Caco-2 (cell line): ENCODE measurements at regions not wholly inside any gene's neighbourhood (a gene's known extent, or its start where the extent isn't known, plus 50 kb on each side); places are given as distances from the start of the nearest gene placed in this dataset.

Source experiments
- BruUV-seq: library from RNA; stranded (reverse); fragments of 400-500 nt; replicated peaks from 2 replicates; lab custom pipeline; 2021; lab: Mats Ljungman, UMichigan
- CTCF ChIA-PET: fragments of 300-600 bp; sonication (Branson Sonifier 250); formaldehyde crosslinking; loops from one replicate; lab custom pipeline; 2022; ENCODE audit warnings: antibody characterized with exemption; lab: Charles Lee
- POLR2A ChIA-PET: fragments of 300-600 bp; sonication (Branson Sonifier 250); formaldehyde crosslinking; loops from one replicate; lab custom pipeline; 2022; ENCODE audit warnings: antibody characterized with exemption; lab: Charles Lee
- DNase-seq, 2 experiments: peaks; one replicate each; pipeline versions ENCODE4 v3.0.0 to v3.0.0-alpha.2; 2020 to 2022
- H3K27me3 ChIP-seq: replicated peaks from 2 replicates; pipeline ENCODE4 v1.6.0; 2011; ENCODE audit warnings: low read length; ENCODE audit not compliant: control insufficient read depth, insufficient read depth
- H3K36me3 ChIP-seq: 2 replicates; pipeline ENCODE4 v1.5.1; 2011; ENCODE audit warnings: low read length; ENCODE audit not compliant: control insufficient read depth, insufficient read depth
- H3K4me1 ChIP-seq: fragments of 250-450 bp; sonication (Bioruptor Pico); 2 replicates; pipeline ENCODE4 v1.5.1; 2020; ENCODE audit warnings: mild to moderate bottlenecking
- H3K4me3 ChIP-seq: 2 replicates; pipeline ENCODE4 v1.5.1; 2011; ENCODE audit warnings: low read depth, mild to moderate bottlenecking, control low read depth, low read length
- H3K9me3 ChIP-seq: fragments of 250-450 bp; sonication (Bioruptor Pico); 2 replicates; pipeline ENCODE4 v1.5.1; 2020; ENCODE audit warnings: mild to moderate bottlenecking, moderate library complexity
- H3K27ac Mint-ChIP-seq: one replicate; pipeline ENCODE4 v1.8.0; 2022; ENCODE audit warnings: mixed read lengths; ENCODE audit not compliant: unreplicated experiment
- H3K27me3 Mint-ChIP-seq: one replicate; pipeline ENCODE4 v1.8.0; 2022; ENCODE audit warnings: mixed read lengths; ENCODE audit not compliant: insufficient read depth, unreplicated experiment
- H3K36me3 Mint-ChIP-seq: one replicate; pipeline ENCODE4 v1.8.0; 2022; ENCODE audit warnings: mild to moderate bottlenecking, mixed read lengths; ENCODE audit not compliant: insufficient read depth, unreplicated experiment
- H3K4me1 Mint-ChIP-seq: one replicate; pipeline ENCODE4 v1.8.0; 2022; ENCODE audit warnings: low read depth, mixed read lengths; ENCODE audit not compliant: unreplicated experiment
- H3K4me3 Mint-ChIP-seq: one replicate; pipeline ENCODE4 v1.8.0; 2022; ENCODE audit warnings: mild to moderate bottlenecking, moderate library complexity, mixed read lengths; ENCODE audit not compliant: unreplicated experiment
- H3K9me3 Mint-ChIP-seq: one replicate; pipeline ENCODE4 v1.8.0; 2022; ENCODE audit warnings: mixed read lengths; ENCODE audit not compliant: unreplicated experiment
- intact Hi-C: fragments of 100-400 bp; cut with micrococcal nuclease; formaldehyde crosslinking; loops from one replicate; pipeline ENCODE4 v1.10.0; 2022; ENCODE audit not compliant: unreplicated experiment
- TF ChIP-seq, protein P1 (sequence below), 2 experiments: fragments of 200-600 bp in 1 of 2; IDR thresholded peaks; 1 replicate in 1 of 2; 2 replicates in 1 of 2; pipeline versions ENCODE4 v1.5.1 to v1.8.0; 2011 to 2022; ENCODE audit warnings: antibody characterized with exemption in 1 of 2, control low read depth in 1 of 2, inconsistent platforms in 1 of 2, low read depth in 1 of 2, low read length in 1 of 2, mild to moderate bottlenecking in 1 of 2, moderate library complexity in 1 of 2; ENCODE audit not compliant: insufficient read depth in 1 of 2, severe bottlenecking in 1 of 2, unreplicated experiment in 1 of 2

DNA sequence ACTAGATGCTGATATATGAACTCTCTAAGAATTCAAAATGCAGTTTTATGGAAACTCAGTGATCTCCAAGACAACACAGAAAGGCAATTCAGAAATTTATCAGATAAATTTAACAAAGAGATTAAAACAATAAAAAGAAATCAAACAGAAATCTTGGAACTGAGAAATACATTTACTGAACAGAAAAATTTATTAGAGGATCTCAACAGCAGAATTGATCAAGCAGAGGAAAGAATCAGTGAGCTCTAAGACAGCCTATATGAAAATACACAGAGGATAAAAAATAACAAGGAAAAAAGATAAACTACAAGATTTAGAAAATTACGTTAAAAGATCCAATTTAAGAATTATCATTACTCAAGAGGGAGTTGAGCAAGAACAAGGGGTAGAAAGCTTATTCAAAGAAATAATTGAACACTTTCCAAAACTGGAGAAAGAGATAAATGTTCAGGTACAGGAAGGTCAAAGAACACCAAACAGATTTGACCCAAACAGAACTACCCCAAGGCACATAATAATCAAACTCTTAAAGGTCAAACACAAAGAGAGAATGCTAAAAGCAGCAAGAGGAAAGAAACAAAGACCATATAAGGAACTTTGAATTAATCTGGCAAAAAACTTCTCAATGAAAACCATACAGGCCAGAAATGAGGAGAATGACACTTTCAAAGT, 103.1 kb downstream of the APIP start:
- ChIA-PET POLR2A (no interaction called here), CTCF (no interaction called here)
- Histone ChIP-seq H3K4me3 (no peak overlapping the region), H3K27me3 (no peaks in the 10 kb centered on the region), H3K36me3 (no peaks in the 10 kb centered on the region), H3K4me1 (no peaks in the 10 kb centered on the region), H3K9me3 (no peaks in the 10 kb centered on the region)
- no TSS peak for BruUV-seq
- Mint-ChIP-seq H3K4me1 (peaks cover 8% of the 10 kb centered on the region), H3K27ac (no peak overlapping the region), H3K4me3 (no peak overlapping the region), H3K9me3 (peaks cover 8% of the 10 kb centered on the region), H3K36me3 (no peaks in the 10 kb centered on the region), H3K27me3 (no peaks in the 10 kb centered on the region)
- intact Hi-C loops = no loop called here
- TF ChIP-seq, protein P1, sequence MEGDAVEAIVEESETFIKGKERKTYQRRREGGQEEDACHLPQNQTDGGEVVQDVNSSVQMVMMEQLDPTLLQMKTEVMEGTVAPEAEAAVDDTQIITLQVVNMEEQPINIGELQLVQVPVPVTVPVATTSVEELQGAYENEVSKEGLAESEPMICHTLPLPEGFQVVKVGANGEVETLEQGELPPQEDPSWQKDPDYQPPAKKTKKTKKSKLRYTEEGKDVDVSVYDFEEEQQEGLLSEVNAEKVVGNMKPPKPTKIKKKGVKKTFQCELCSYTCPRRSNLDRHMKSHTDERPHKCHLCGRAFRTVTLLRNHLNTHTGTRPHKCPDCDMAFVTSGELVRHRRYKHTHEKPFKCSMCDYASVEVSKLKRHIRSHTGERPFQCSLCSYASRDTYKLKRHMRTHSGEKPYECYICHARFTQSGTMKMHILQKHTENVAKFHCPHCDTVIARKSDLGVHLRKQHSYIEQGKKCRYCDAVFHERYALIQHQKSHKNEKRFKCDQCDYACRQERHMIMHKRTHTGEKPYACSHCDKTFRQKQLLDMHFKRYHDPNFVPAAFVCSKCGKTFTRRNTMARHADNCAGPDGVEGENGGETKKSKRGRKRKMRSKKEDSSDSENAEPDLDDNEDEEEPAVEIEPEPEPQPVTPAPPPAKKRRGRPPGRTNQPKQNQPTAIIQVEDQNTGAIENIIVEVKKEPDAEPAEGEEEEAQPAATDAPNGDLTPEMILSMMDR (IDR thresholded peaks at IDR 0.05; ENCODE audit: insufficient read depth in 1 of 2, low read depth in 1 of 2, low read length in 1 of 2, severe bottlenecking in 1 of 2, unreplicated experiment in 1 of 2) = no peak
- no peak for DNase-seq

DNA sequence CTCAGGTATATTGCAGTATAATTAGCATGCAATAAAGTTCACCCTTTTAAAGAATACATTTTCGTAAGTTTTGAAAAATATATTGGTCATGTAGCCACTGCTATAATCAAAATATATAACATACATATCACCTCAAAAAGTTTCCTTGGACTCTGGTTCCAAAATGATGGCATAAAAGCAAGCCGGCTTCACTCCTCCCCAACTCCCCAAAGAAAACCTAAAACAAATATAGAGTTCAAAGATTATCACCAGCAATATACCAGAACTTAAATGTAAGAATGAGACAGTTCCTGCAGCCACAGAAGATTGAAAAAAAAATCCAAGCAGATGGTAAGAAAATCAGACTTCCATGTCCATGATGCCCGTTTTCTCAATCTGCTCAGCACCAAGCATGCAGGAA, 104.3 kb downstream of the APIP start:
- H3K9me3 ChIP-seq = no peaks in the 10 kb centered on the region
- POLR2A ChIA-PET = no interaction called here
- no peak overlapping the region for H3K27ac Mint-ChIP-seq
- TF ChIP-seq, protein P1 (IDR thresholded peaks at IDR 0.05; ENCODE audit: insufficient read depth in 1 of 2, low read depth in 1 of 2, low read length in 1 of 2, severe bottlenecking in 1 of 2, unreplicated experiment in 1 of 2) = no peak
- peaks cover 8% of the 10 kb centered on the region for H3K9me3 Mint-ChIP-seq
- H3K27me3 ChIP-seq = no peaks in the 10 kb centered on the region
- intact Hi-C loops = no loop called here
- BruUV-seq = no TSS peak
- CTCF ChIA-PET = no interaction called here
- DNase-seq = no peak
- H3K4me3 Mint-ChIP-seq = no peak overlapping the region
- H3K4me3 ChIP-seq = no peak overlapping the region
- no peaks in the 10 kb centered on the region for H3K27me3 Mint-ChIP-seq
- H3K36me3 Mint-ChIP-seq = no peaks in the 10 kb centered on the region
- peaks cover 8% of the 10 kb centered on the region for H3K4me1 Mint-ChIP-seq
- no peaks in the 10 kb centered on the region for H3K36me3 ChIP-seq
- H3K4me1 ChIP-seq = no peaks in the 10 kb centered on the region

DNA sequence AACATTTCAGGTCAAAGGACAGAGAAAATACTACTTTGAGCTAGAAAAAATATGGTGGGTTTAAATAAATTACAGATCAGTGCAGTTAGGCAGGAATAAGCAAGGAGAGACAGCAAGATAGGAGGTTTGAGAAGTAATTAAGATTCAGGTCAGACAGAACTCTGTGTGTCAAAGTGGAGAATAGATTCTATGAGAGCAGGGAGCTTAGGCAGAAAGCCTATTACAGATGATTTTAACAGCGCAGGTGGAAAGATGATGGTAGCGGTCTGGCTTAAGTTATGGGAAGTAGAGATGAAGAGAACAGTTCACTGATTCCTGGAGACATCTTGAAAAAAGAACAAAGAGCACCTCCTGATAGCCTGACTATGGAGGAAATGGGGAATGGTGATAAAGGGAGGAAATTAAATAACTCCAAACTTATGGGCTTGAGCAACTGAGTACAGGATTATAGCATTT, 106.0 kb downstream of the APIP start:
- ChIA-PET CTCF (no interaction called here), POLR2A (no interaction called here)
- Mint-ChIP-seq H3K4me1 (peaks cover 8% of the 10 kb centered on the region), H3K9me3 (peaks cover 8% of the 10 kb centered on the region), H3K36me3 (no peaks in the 10 kb centered on the region), H3K27ac (no peak overlapping the region), H3K4me3 (no peak overlapping the region), H3K27me3 (no peaks in the 10 kb centered on the region)
- no peaks in the 10 kb centered on the region for H3K36me3 ChIP-seq
- no peak overlapping the region for H3K4me3 ChIP-seq
- no TSS peak for BruUV-seq
- no peak for DNase-seq
- H3K27me3 ChIP-seq = no peaks in the 10 kb centered on the region
- intact Hi-C loops = no loop called here
- no peaks in the 10 kb centered on the region for H3K4me1 ChIP-seq
- no peaks in the 10 kb centered on the region for H3K9me3 ChIP-seq
- TF ChIP-seq, protein P1 (IDR thresholded peaks at IDR 0.05; ENCODE audit: insufficient read depth in 1 of 2, low read depth in 1 of 2, low read length in 1 of 2, severe bottlenecking in 1 of 2, unreplicated experiment in 1 of 2) = no peak
